ENCODE measurements at regions not wholly inside any gene's neighbourhood (a gene's known extent, or its start where the extent isn't known, plus 50 kb on each side); places are given as distances from the start of the nearest gene placed in this dataset.

- Histone ChIP-seq H3K27ac (no peak overlapping the region), H3K4me3 (no peak overlapping the region), H3K27me3 (no peaks in the 10 kb centered on the region), H3K36me3 (no peaks in the 10 kb centered on the region), H3K4me1 (no peaks in the 10 kb centered on the region), H3K9me3 (no peaks in the 10 kb centered on the region)
- TF ChIP-seq POLR2A (IDR thresholded peaks at IDR 0.05), result no peak
- DNase-seq (no peak), ATAC-seq (no peak)
- in situ Hi-C loops (cut with MboI; ENCODE audit: low sequenced_read_pairs in 4 of 4), result no loop called here
- intact Hi-C loops (cut with DNase I; ENCODE audit: low total_unique reads), result no loop called here
These were observed 771.1 kb upstream of the ID2 start for GRCh38 chr2:7910752-7911151.

GRCh38 chr2:7911196-7911595 is 770.7 kb upstream of the ID2 start:
- in situ Hi-C loops (cut with MboI; ENCODE audit: low sequenced_read_pairs in 4 of 4) (no loop called here), intact Hi-C loops (cut with DNase I; ENCODE audit: low total_unique reads) (no loop called here)
- Histone ChIP-seq H3K27ac (no peak overlapping the region), H3K4me1 (no peaks in the 10 kb centered on the region), H3K27me3 (no peaks in the 10 kb centered on the region), H3K4me3 (no peak overlapping the region), H3K9me3 (no peaks in the 10 kb centered on the region), H3K36me3 (no peaks in the 10 kb centered on the region)
- no peak for TF ChIP-seq POLR2A (IDR thresholded peaks at IDR 0.05)
- DNase-seq (no peak), ATAC-seq (no peak)

DNA sequence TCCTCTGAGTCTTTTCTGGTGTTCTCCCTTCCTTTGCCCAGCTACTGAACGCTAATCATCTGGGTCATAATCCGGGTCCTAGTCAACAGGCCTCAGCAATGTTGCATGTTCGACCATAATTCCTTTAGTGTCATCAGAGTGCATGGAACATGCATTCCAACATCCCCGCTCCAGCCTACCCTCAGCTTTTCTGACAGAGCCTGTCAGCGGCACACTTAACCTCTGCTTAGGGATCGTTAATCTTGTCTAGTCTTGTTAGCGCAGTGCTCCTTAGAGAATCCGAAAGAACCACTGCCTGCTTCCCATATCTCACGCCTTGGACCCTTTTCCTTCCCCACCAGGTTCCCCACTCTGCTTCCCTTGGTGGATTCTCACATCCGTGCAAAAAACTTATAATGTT is 767.9 kb upstream of the ID2 start:
- TF ChIP-seq POLR2A (IDR thresholded peaks at IDR 0.05) (no peak), CTCF (IDR thresholded peaks at IDR 0.05 in 4 of 5, conservative IDR thresholded peaks at IDR 0.05 in 1 of 5) (no peak)
- H3K27ac ChIP-seq, result no peak overlapping the region
- DNase-seq, result no peak
- H3K27me3 ChIP-seq, result no peaks in the 10 kb centered on the region
- intact Hi-C loops (cut with DNase I; ENCODE audit: low total_unique reads) (no loop called here), in situ Hi-C loops (cut with MboI; ENCODE audit: low sequenced_read_pairs in 4 of 4) (no loop called here)
- no peaks in the 10 kb centered on the region for H3K4me1 ChIP-seq
- H3K4me3 ChIP-seq, result no peak overlapping the region
- no peak for ATAC-seq
- H3K36me3 ChIP-seq, result no peaks in the 10 kb centered on the region
- H3K9me3 ChIP-seq, result no peaks in the 10 kb centered on the region

DNA sequence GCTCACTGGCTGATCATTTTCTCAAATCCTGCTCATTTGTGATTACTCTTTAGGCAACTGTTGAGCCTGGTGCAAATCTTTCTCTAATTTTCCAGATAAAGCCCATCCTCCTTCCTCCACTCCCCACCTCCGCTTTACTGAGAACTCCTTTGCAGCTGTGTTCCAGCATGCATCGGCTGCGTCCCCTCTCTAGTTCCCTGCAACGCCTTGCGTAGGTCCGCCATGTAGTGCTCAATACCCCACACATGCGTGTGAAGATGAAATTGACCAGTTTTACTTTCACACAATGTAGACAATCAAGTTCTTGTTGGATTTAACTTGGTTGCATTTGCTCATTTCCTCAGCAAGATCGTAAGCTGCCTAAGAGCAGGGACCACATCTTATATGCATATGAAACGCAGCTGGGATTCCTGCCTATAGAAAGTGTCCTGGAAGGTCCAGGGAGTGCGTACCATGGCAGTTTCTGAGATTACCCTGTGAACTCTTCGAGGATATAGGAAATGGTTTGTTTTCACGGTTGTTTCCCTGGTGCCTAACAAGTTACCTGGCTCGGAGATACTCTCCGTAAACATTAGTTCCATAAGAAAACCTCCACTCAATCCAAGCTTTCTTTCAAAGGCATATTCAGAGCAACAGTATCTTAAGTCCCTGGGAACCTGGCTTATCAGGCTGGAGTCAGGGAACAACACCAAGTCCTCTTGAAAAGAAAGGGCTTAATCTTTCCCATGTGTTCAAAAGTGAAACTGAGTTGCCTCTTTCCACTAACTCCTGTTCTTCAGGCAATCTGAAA is 766.4 kb upstream of the ID2 start:
- intact Hi-C loops (cut with DNase I; ENCODE audit: low total_unique reads), result no loop called here
- in situ Hi-C loops (cut with MboI; ENCODE audit: low sequenced_read_pairs in 4 of 4), result no loop called here
- no peak overlapping the region for H3K27ac ChIP-seq

DNA sequence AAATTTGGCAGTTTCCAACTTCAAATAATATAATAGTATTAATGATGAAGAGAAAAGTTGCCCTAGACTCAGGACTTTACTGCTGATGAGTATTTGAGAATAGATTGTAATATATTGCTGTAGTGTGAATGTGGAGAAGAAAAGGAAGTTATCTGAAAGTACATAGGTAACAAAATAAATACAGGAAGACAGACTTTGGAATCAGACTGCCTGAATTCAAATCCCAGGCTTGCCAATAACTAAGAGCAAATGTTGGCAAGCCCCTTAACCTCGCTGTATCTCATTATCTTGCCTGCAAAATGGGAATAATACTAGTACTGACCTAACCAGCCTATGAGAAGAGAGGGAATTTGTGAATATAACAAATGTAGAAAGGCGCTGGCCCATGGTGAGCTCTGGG is 765.2 kb upstream of the ID2 start:
- in situ Hi-C loops (cut with MboI; ENCODE audit: low sequenced_read_pairs in 4 of 4), result no loop called here
- no peaks in the 10 kb centered on the region for H3K4me1 ChIP-seq
- no peak for TF ChIP-seq POLR2A (IDR thresholded peaks at IDR 0.05)
- no peak for TF ChIP-seq CTCF (IDR thresholded peaks at IDR 0.05 in 4 of 5, conservative IDR thresholded peaks at IDR 0.05 in 1 of 5)

More for the DNA sequence above, 766.4 kb upstream of the ID2 start:
- H3K9me3 ChIP-seq, result no peaks in the 10 kb centered on the region
- H3K4me1 ChIP-seq, result no peaks in the 10 kb centered on the region
- H3K27me3 ChIP-seq, result no peaks in the 10 kb centered on the region
- no peak for ATAC-seq
- no peaks in the 10 kb centered on the region for H3K36me3 ChIP-seq
- H3K4me3 ChIP-seq, result peak overlapping the region in 2 of 4 donors; percentile 13 to 19
- TF ChIP-seq CTCF (IDR thresholded peaks at IDR 0.05 in 4 of 5, conservative IDR thresholded peaks at IDR 0.05 in 1 of 5) (no peak), POLR2A (IDR thresholded peaks at IDR 0.05) (no peak)
- no peak for DNase-seq

GRCh38 chr2:7919510-7919909 is 762.3 kb upstream of the ID2 start:
- DNase-seq (no peak), ATAC-seq (no peak)
- H3K4me1 ChIP-seq, result no peaks in the 10 kb centered on the region
- intact Hi-C loops (cut with DNase I; ENCODE audit: low total_unique reads) (no loop called here), in situ Hi-C loops (cut with MboI; ENCODE audit: low sequenced_read_pairs in 4 of 4) (no loop called here)
- no peaks in the 10 kb centered on the region for H3K36me3 ChIP-seq
- TF ChIP-seq CTCF (IDR thresholded peaks at IDR 0.05 in 4 of 5, conservative IDR thresholded peaks at IDR 0.05 in 1 of 5) (no peak), POLR2A (IDR thresholded peaks at IDR 0.05) (no peak)
- no peak overlapping the region for H3K27ac ChIP-seq
- no peaks in the 10 kb centered on the region for H3K9me3 ChIP-seq
- H3K4me3 ChIP-seq, result no peak overlapping the region
- no peaks in the 10 kb centered on the region for H3K27me3 ChIP-seq

More for the DNA sequence above, 765.2 kb upstream of the ID2 start:
- H3K4me3 ChIP-seq, result no peak overlapping the region
- H3K27ac ChIP-seq, result no peak overlapping the region
- ATAC-seq (no peak), DNase-seq (no peak)
- no peaks in the 10 kb centered on the region for H3K36me3 ChIP-seq
- H3K9me3 ChIP-seq, result no peaks in the 10 kb centered on the region
- intact Hi-C loops (cut with DNase I; ENCODE audit: low total_unique reads), result no loop called here
- no peaks in the 10 kb centered on the region for H3K27me3 ChIP-seq
